ENCODE measurements at regions not wholly inside any gene's neighbourhood (a gene's known extent, or its start where the extent isn't known, plus 50 kb on each side); places are given as distances from the start of the nearest gene placed in this dataset.

- no peak for TF ChIP-seq EZH2 (IDR thresholded peaks at IDR 0.05)
- no peak for TF ChIP-seq POLR2AphosphoS5 (IDR thresholded peaks at IDR 0.05; ENCODE audit: borderline replicate concordance, low read depth, low read length)
- no peak for TF ChIP-seq FOXP2 (optimal IDR thresholded peaks at IDR 0.05; ENCODE audit: control extremely low read depth, extremely low read length, insufficient read depth)
Observed at GRCh38 chr9:135359764-135360163, 119.8 kb upstream of the PPP1R26 start.

Data from SK-N-MC (cell line).